Activated CD4-positive, alpha-beta T cell treated with anti-CD3 and anti-CD28 coated beads, Interleukin-2, amount 50 U/mL, for 16 hours (primary cell): ENCODE measurements at regions not wholly inside any gene's neighbourhood (a gene's known extent, or its start where the extent isn't known, plus 50 kb on each side); places are given as distances from the start of the nearest gene placed in this dataset.

Experiments used
- DNase-seq: peaks from one replicate; pipeline ENCODE4 v3.0.0-alpha.2; 2020

- DNase-seq, result no peak
These were observed 157.5 kb upstream of the RGMA start for GRCh38 chr15:93246266-93247242.

- no peak for DNase-seq
These were observed 156.6 kb upstream of the RGMA start for GRCh38 chr15:93245661-93246042.

GRCh38 chr15:93244696-93245660 is 156.0 kb upstream of the RGMA start:
- no peak for DNase-seq

DNA sequence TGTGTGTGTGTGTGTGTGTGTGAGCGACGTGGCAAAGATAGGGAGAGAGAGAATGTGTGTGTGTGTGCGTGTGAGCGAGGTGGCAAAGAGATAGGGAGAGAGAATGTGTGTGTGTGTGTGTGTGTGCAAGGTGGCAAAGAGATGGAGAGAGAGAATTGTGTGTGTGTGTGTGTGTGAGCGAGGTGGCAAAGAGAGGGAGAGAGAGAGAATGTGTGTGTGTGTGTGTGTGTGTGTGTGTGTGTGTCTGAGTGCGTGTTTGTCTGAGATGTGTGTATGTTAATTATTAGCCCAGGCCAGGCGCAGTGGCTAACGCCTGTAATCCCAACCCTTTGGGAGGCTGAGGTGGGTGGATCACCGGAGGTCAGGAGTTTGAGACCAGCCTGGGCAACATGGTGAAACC is 154.6 kb upstream of the RGMA start:
- DNase-seq, result no peak

GRCh38 chr15:93241696-93242585 is 152.9 kb upstream of the RGMA start:
- no peak for DNase-seq

DNA sequence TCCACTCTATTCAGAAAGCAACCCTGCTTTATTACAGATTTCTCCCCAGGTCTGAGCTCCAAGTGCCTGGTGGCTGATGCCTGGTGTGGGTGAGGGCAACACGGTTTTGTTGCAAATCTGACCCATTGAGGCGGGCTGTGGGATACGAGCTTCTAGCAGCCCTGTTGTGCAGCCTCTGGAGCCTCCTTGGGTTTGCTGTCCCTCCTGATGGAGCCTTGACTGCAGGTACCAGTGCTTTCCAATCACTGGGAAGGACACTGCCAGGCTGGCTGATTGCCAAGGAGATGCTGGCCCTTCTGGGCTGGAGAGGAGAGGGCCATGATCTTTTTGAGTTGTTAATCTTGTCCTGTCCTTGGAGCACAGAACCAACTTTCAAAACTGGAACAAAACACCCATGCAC is 151.0 kb upstream of the RGMA start:
- no peak for DNase-seq

- DNase-seq, result no peak
These were observed 150.6 kb upstream of the RGMA start for GRCh38 chr15:93239591-93239990.

GRCh38 chr15:93238641-93239040 is 149.6 kb upstream of the RGMA start:
- no peak for DNase-seq

DNA sequence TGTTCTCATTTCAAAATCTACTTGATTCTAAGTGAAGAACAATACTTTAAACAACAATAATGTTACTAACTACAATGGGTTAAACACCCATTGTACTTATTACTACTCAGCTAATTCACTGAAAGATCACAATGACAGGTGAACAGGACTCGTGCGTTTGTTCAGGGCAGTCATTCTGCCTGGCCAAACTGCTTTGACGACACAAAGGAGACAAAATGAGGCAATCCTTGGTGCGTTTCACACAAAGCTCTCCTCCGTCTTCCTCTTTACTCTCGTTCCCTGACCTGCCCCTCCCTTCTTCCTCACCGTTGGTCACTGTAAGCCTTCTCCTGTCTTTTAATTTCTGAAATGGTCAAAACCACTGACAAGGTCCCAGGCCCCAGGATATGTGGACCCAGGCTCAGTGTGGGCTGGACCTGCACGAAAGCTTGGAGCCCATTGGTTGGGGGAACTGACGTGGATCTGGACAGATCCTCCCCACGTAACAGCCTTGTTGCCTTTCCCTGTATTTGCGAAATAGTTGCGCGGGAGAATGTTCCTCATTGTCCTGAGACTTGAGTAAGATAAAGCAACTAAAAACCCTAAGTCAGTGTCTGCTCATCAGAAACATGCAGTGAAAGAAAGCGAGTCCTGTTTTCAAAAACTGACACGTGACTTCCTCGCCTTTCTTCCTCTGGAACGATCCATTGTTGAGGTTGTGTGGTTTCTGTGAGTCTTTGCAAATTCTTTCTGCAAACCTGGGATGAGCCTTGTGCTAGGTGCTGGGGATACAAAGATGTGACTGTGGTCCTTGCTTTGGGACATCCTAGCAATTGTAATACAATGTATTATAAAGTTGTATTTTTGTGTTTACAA is 147.1 kb upstream of the RGMA start:
- no peak for DNase-seq

GRCh38 chr15:93235269-93235668 is 146.3 kb upstream of the RGMA start:
- no peak for DNase-seq

DNA sequence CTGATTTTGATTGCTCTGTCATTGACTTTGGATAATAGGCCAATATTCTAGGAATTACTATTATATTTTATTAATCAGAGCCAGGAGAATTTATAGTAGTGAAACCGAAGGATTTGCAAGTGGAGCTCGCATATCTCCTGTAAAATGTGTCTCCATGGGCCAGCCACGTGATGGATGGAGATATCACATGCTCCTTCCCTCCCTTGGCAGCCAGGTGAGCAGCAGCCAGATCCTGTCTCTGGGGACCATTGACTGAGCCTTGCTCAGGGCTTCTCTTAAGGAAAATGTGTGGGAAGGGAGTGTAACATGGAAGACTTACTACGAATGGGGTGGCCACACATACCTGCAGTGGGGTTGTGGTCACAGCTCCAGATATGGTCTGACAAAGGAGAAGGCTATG is 144.7 kb upstream of the RGMA start:
- no peak for DNase-seq

GRCh38 chr15:93232845-93233244 is 143.8 kb upstream of the RGMA start:
- DNase-seq, result no peak

DNA sequence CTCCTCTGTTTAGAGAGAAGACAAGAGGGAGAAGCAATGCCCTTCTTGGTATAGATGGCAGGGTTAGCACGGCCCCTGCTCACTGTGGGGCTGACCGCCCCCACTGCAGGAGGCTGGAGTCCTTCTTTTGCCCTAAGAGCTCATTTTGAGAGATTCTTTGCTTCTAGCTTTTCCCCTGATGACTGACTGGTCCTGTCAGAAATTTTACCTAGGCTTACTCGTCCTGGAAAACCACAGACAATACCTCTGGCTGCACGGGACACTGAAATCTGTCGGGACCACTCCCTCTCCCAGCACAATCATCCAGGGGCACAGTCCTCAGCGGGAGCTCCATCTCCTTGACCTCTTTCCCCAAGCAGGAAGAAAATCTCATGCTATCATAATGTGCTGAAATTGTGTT is 143.0 kb upstream of the RGMA start:
- DNase-seq, result no peak

DNA sequence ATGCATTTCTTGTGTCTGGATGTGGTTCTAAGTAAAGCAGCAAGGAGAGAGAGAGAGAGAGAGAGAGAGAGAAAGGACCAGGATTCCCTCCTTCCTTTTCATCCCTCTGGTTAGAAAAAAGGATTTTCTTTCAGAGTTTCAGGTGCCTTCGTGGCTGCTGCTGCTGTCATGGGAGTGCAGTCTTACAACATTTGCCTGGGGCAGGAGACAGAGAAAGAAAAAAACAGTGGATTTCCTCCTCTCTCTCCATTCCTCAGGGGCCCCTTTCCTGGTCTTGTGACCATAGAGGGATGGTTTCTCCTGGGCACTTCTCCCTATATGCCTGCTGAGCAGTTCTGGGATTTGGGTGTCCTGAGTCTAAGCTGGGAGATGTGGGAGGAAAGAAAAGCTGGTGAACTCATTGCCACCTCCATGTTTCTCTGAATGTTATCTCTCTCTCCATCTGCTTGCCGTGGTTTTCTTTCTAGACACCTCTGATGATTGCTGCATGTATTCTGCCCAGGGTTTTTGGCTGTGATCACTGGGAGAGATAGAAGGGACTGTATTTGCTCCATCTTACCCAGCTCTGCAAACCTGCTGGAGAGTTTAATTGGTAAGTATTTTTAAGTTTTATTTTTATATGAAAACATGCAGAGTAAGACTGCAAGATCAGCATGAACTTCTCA is 142.4 kb upstream of the RGMA start:
- peak; percentile 20 for DNase-seq

DNA sequence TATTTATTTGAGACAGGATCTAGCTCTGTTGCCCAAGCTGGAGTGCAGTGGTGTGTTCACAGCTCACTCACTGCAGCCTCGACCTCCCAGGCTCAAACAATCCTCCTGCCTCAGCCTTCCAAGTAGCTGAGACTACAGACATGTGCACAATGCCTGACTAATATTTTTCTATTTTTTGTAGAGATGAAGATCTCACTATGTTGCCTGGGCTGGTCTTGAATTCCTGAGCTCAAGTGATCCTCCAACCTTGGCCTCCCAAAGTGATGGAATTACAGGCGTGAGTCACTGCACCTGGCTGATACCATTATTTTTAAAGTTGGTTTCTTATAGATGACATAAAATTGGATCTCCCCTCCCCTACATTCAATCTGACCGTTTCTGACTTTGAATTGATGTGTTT is 139.5 kb upstream of the RGMA start:
- DNase-seq, result no peak

DNA sequence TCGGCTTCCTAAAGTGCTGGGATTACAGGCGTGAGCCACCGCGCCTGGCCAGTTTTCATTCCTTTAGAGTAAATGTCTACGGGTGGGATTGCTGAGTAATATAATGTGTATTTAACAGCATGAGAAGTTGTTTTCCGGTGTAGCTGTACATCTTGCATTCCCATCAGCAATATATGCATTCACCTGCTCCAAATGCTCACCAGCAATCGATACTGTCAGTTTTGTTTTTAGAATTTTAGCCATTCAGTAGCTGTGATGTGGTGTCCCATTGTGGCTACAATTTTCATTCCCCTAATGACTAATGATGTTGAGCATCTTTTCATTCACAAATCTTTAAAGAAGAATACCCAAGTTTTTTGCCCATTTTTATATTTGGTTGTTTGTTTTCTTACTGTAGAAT is 134.8 kb upstream of the RGMA start:
- DNase-seq, result peak; percentile 60

DNA sequence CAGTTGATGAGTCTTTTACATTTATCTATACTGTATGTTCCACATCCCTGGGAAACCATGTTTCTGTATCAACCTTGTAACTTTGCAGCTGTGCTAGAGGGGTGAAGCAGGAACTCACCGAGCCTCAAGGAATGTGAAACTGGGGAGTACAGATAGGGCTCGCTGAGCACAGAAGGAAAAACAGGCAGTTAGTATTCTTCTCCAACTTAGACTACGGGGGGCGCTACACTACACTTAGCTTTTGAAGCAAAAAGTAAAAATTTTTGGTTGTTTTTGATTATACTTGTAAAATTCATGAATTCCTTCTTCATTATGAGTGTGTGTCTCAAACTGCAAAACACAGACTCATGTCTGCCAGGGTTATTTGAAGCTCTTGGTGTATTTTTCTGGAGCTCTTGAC is 132.7 kb upstream of the RGMA start:
- no peak for DNase-seq

DNA sequence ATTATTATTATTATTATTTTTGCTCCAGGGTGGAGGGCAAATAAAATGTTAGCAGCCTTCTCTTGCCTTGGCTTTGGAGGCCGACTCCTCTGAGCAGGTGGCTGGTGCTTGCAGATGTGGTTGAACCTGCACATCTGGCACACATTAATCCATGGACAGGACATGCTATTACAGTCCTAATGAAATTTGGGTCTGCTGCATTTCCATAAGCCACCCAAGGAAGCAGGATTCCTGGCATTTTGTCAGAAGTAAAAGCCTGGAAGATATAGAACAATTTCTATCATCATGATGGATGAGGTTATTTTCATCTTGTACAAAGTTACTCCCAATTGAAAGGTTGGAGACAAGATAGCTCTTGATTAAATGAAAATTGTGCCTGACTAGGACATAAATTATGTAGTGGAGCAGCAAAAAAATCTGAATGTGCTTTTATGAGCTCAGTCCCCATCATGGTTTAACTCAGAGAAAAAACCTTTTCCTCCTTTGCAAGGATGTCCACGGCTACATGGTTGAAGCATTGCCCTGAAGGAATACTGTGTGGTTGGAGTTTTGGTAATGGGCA is 130.9 kb upstream of the RGMA start:
- no peak for DNase-seq

GRCh38 chr15:93217343-93217742 is 128.3 kb upstream of the RGMA start:
- no peak for DNase-seq

DNA sequence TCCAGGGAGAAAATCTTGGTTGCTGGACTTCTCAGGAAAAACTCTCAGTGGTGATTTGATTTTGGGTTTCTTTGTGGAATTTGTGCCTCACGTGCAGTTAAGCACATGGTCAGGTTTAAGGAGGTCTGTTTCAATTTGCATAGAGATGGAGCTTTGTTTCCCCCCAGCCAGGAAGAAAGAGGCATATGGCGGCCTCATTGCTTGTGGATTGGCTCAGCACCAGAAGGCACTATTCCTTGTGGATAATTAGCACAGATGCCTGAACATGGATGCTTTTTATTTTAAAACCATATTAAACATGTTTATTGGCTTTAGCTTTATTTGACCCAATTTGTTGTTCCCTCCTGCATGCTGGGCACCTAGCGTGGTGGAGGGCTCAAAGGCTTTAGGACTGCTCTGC is 125.1 kb upstream of the RGMA start:
- no peak for DNase-seq

DNA sequence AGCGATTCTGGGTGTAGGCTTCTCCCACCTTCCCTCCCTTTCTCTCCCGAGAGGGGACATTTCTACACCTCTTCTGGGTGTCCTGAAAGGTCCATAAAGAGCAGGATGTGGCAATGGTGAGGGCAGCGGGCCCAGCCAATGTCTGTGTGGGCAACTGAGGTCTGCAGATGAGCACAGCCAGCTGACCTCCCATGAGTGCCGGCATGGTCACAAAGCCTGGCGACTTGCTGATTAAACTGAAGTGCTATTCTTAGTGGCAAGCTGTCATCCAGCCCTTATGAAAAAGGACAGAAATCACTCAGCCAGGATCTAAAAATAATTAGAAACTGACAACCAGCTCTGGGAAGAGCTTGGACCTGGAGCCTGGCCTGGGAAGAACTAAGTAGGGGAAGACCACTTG is 124.3 kb upstream of the RGMA start:
- DNase-seq, result no peak
